Body of pancreas (tissue), 4 donors: ENCODE measurements at regions not wholly inside any gene's neighbourhood (a gene's known extent, or its start where the extent isn't known, plus 50 kb on each side); places are given as distances from the start of the nearest gene placed in this dataset.

ENCODE experiments used
- ATAC-seq: fragments of 150-250 bp; one replicate; pipeline ENCODE4 v1.9.1; 2016
- DNase-seq, 4 donors: peaks; one replicate each; pipeline ENCODE4 v3.0.0-alpha.2; 2019
- H3K27ac ChIP-seq, 4 donors: fragments of 200-600 bp; sonication (generic); 1 replicate in 3 of 4; 2 replicates in 1 of 4; pipeline versions ENCODE4 v1.5.1 to v1.6.1; 2016 to 2019; ENCODE audit warnings: mild to moderate bottlenecking in 1 of 4, mixed read lengths in 1 of 4, moderate library complexity in 1 of 4
- H3K27me3 ChIP-seq, 2 donors: fragments of 200-600 bp; sonication (generic); one replicate each; pipeline ENCODE4 v1.6.0; 2016; ENCODE audit warnings: mild to moderate bottlenecking in 1 of 2
- H3K36me3 ChIP-seq, 2 donors: fragments of 200-600 bp; sonication (generic); replicated peaks in 1 of 2; 2 replicates each; pipeline ENCODE4 v1.5.1; 2016; ENCODE audit warnings: low read depth in 2 of 2; ENCODE audit not compliant: insufficient read depth in 1 of 2
- H3K4me1 ChIP-seq: fragments of 200-600 bp; sonication (generic); one replicate; pipeline ENCODE4 v1.6.0; 2016
- H3K4me3 ChIP-seq, 2 donors: fragments of 200-600 bp; sonication (generic); 1 replicate in 1 of 2; 2 replicates in 1 of 2; pipeline ENCODE4 v1.5.1; 2016 to 2019
- H3K9me3 ChIP-seq, 3 donors: fragments of 200-600 bp; sonication (generic); 1 replicate in 2 of 3; 2 replicates in 1 of 3; pipeline ENCODE4 v1.5.1; 2016
- POLR2A ChIP-seq, 3 donors: fragments of 450-650 bp; IDR thresholded peaks; one replicate each; pipeline ENCODE4 v1.6.1; 2016; ENCODE audit warnings: antibody characterized with exemption in 3 of 3, mild to moderate bottlenecking in 2 of 3
- WGBS, 2 donors: methylation state at CpG; one replicate each; pipeline ENCODE4 v1.1.5; 2017; 5-methylcytosine and 5-hydroxymethylcytosine counted together
- intact Hi-C: fragments of 100-400 bp; cut with DNase I; formaldehyde crosslinking; loops from one replicate; pipeline ENCODE4 v1.15.1; 2023
- TF ChIP-seq, protein P1 (sequence below), 7 experiments: fragments of 450-650 bp in 4 of 7; fragments of 200-600 bp in 3 of 7; sonication (generic) in 3 of 7; IDR thresholded peaks; one replicate each; pipeline ENCODE4 v1.5.1; 2016 to 2019; ENCODE audit warnings: antibody characterized with exemption in 7 of 7

DNA sequence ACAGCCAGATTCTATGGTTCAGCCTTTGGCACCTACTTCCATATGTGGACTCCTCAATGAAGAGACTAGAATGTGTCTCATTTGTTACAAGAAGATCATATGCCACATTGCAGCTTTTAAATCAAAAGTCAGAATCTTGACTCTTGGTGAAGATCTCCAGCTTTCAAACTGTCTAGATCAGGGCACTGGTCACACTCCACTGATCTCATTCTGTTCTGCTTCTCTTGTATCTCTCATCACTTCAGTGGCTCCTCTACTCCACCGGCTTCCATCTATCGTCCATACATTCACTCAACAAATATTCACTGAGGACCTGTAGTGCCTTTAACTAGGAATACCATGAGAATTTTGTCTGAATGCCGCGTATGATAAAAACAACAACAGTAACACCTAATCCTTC lies 203.3 kb upstream of the LPP start:
- no peaks in the 10 kb centered on the region for H3K9me3 ChIP-seq
- ATAC-seq (no peak), DNase-seq (no peak)
- TF ChIP-seq POLR2A (IDR thresholded peaks at IDR 0.05) = no peak
- TF ChIP-seq, protein P1, sequence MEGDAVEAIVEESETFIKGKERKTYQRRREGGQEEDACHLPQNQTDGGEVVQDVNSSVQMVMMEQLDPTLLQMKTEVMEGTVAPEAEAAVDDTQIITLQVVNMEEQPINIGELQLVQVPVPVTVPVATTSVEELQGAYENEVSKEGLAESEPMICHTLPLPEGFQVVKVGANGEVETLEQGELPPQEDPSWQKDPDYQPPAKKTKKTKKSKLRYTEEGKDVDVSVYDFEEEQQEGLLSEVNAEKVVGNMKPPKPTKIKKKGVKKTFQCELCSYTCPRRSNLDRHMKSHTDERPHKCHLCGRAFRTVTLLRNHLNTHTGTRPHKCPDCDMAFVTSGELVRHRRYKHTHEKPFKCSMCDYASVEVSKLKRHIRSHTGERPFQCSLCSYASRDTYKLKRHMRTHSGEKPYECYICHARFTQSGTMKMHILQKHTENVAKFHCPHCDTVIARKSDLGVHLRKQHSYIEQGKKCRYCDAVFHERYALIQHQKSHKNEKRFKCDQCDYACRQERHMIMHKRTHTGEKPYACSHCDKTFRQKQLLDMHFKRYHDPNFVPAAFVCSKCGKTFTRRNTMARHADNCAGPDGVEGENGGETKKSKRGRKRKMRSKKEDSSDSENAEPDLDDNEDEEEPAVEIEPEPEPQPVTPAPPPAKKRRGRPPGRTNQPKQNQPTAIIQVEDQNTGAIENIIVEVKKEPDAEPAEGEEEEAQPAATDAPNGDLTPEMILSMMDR (IDR thresholded peaks at IDR 0.05) = no peak
- H3K4me1 ChIP-seq = no peaks in the 10 kb centered on the region
- intact Hi-C loops = no loop called here
- no peak overlapping the region for H3K4me3 ChIP-seq
- 71 to 84% methylated on average over 4 of the region's 4 CpGs for WGBS, 2 donors
- no peaks in the 10 kb centered on the region for H3K27me3 ChIP-seq
- H3K27ac ChIP-seq = no peak overlapping the region
- H3K36me3 ChIP-seq = no peaks in the 10 kb centered on the region

GRCh38 chr3:187951452-187952190 lies 202.3 kb upstream of the LPP start:
- H3K4me1 ChIP-seq = no peaks in the 10 kb centered on the region

GRCh38 chr3:187952849-187953248 lies 201.1 kb upstream of the LPP start:
- intact Hi-C loops = no loop called here
- 88% methylated on average over 4 of the region's 4 CpGs for WGBS, 2 donors
- DNase-seq = no peak
- peaks cover 9% of the 10 kb centered on the region for H3K4me1 ChIP-seq
- no peak for ATAC-seq
- no peak overlapping the region for H3K27ac ChIP-seq
- H3K9me3 ChIP-seq = no peaks in the 10 kb centered on the region
- no peaks in the 10 kb centered on the region for H3K27me3 ChIP-seq
- no peaks in the 10 kb centered on the region for H3K36me3 ChIP-seq
- TF ChIP-seq POLR2A (IDR thresholded peaks at IDR 0.05) = no peak
- TF ChIP-seq, protein P1 (IDR thresholded peaks at IDR 0.05) = no peak
- H3K4me3 ChIP-seq = no peak overlapping the region

More at GRCh38 chr3:187951452-187952190, 202.3 kb upstream of the LPP start:
- intact Hi-C loops = no loop called here
- Histone ChIP-seq H3K27me3 (no peaks in the 10 kb centered on the region), H3K36me3 (no peaks in the 10 kb centered on the region), H3K9me3 (no peaks in the 10 kb centered on the region), H3K4me3 (no peak overlapping the region), H3K27ac (no peak overlapping the region)
- ATAC-seq (no peak), DNase-seq (no peak)
- 54 to 80% methylated on average over 1 of the region's 1 CpG for WGBS, 2 donors
- TF ChIP-seq, protein P1 (IDR thresholded peaks at IDR 0.05) = no peak
- TF ChIP-seq POLR2A (IDR thresholded peaks at IDR 0.05) = no peak

- H3K27ac ChIP-seq = no peak overlapping the region
- intact Hi-C loops = no loop called here
- ATAC-seq = no peak
These were observed 199.5 kb upstream of the LPP start for GRCh38 chr3:187954516-187954872.

More at GRCh38 chr3:187954516-187954872, 199.5 kb upstream of the LPP start:
- Histone ChIP-seq H3K4me3 (no peak overlapping the region), H3K4me1 (peaks cover 9% of the 10 kb centered on the region), H3K36me3 (no peaks in the 10 kb centered on the region), H3K27me3 (no peaks in the 10 kb centered on the region), H3K9me3 (no peaks in the 10 kb centered on the region)
- DNase-seq = no peak
- TF ChIP-seq POLR2A (IDR thresholded peaks at IDR 0.05) = no peak
- TF ChIP-seq, protein P1 (IDR thresholded peaks at IDR 0.05) = no peak
- 88 to 97% methylated on average over 2 of the region's 2 CpGs for WGBS, 2 donors
